Neuronal stem cell (in vitro differentiated cells): ENCODE measurements at regions not wholly inside any gene's neighbourhood (a gene's known extent, or its start where the extent isn't known, plus 50 kb on each side); places are given as distances from the start of the nearest gene placed in this dataset.
"Not testable (repeated sequence)": the region's sequence is repeated elsewhere in the genome, so short reads cannot be mapped to it uniquely, and the experiment has no call there.

Source experiments
- DNase-seq: peaks from one replicate; pipeline ENCODE4 v3.0.0-alpha.2; 2013; ENCODE audit warnings: low spot score
- H2AFZ ChIP-seq: one replicate; pipeline ENCODE4 v1.6.1; 2013; ENCODE audit warnings: mild to moderate bottlenecking, low read length, inconsistent platforms
- H2AK5ac ChIP-seq: 2 replicates; pipeline ENCODE4 v1.6.1; 2013; ENCODE audit warnings: low read depth, mild to moderate bottlenecking, inconsistent platforms, low read length, moderate library complexity, mixed read lengths
- H2BK120ac ChIP-seq: 2 replicates; pipeline ENCODE4 v1.6.1; 2013; ENCODE audit warnings: low read depth, mild to moderate bottlenecking, inconsistent platforms, low read length, moderate library complexity, mixed read lengths
- H2BK12ac ChIP-seq: one replicate; pipeline ENCODE4 v1.6.1; 2013; ENCODE audit warnings: low read length, inconsistent platforms
- H2BK15ac ChIP-seq: 2 replicates; pipeline ENCODE4 v1.6.1; 2013; ENCODE audit warnings: mild to moderate bottlenecking, low read length, inconsistent platforms, mixed read lengths
- H2BK5ac ChIP-seq: one replicate; pipeline ENCODE4 v1.6.1; 2013; ENCODE audit warnings: inconsistent platforms, mild to moderate bottlenecking, low read length, moderate library complexity
- H3K14ac ChIP-seq: one replicate; pipeline ENCODE4 v1.6.1; 2013; ENCODE audit warnings: low read length, inconsistent platforms
- H3K18ac ChIP-seq: 2 replicates; pipeline ENCODE4 v1.6.1; 2013; ENCODE audit warnings: low read length, inconsistent platforms
- H3K23ac ChIP-seq: 2 replicates; pipeline ENCODE4 v1.6.1; 2013; ENCODE audit warnings: low read depth, mild to moderate bottlenecking, mixed read lengths, low read length, inconsistent platforms; ENCODE audit not compliant: poor library complexity
- H3K27ac ChIP-seq: replicated peaks from 3 replicates; pipeline ENCODE4 v1.5.1; 2013; ENCODE audit warnings: low read length, inconsistent platforms
- H3K27me3 ChIP-seq, 3 experiments: 2 replicates each; pipeline ENCODE4 v1.6.1; 2013; ENCODE audit warnings: low read length in 3 of 3, mild to moderate bottlenecking in 2 of 3, inconsistent platforms in 1 of 3, low read depth in 1 of 3, mixed read lengths in 1 of 3, moderate library complexity in 1 of 3; ENCODE audit not compliant: control insufficient read depth in 3 of 3, insufficient read depth in 3 of 3
- H3K36me3 ChIP-seq, 2 donors: replicated peaks in 1 of 2; 2 replicates each; pipeline ENCODE4 v1.6.1; 2013; ENCODE audit warnings: low read length in 2 of 2; ENCODE audit not compliant: control insufficient read depth in 2 of 2, insufficient read depth in 2 of 2
- H3K4ac ChIP-seq: 2 replicates; pipeline ENCODE4 v1.6.1; 2013; ENCODE audit warnings: inconsistent platforms, mild to moderate bottlenecking, low read length, moderate library complexity
- H3K4me1 ChIP-seq, 2 donors: 1 replicate in 1 of 2; 2 replicates in 1 of 2; pipeline ENCODE4 v1.6.1; 2013; ENCODE audit warnings: low read length in 2 of 2, low read depth in 1 of 2; ENCODE audit not compliant: control insufficient read depth in 2 of 2, insufficient read depth in 1 of 2
- H3K4me2 ChIP-seq: one replicate; pipeline ENCODE4 v1.6.1; 2013; ENCODE audit warnings: mild to moderate bottlenecking, low read length, inconsistent platforms; ENCODE audit not compliant: insufficient read depth, poor library complexity, severe bottlenecking
- H3K4me3 ChIP-seq, 2 donors: 2 replicates each; pipeline ENCODE4 v1.5.1; 2013; ENCODE audit warnings: low read length in 2 of 2, mild to moderate bottlenecking in 2 of 2, inconsistent platforms in 1 of 2, moderate library complexity in 1 of 2
- H3K79me1 ChIP-seq: one replicate; pipeline ENCODE4 v1.6.1; 2013; ENCODE audit warnings: low read depth, mild to moderate bottlenecking, inconsistent platforms, low read length, moderate library complexity
- H3K9ac ChIP-seq: one replicate; pipeline ENCODE4 v1.6.1; 2013; ENCODE audit warnings: mild to moderate bottlenecking, low read depth, low read length, inconsistent platforms; ENCODE audit not compliant: poor library complexity
- H3K9me3 ChIP-seq, 2 donors: replicated peaks in 1 of 2; 2 replicates each; pipeline versions ENCODE3 to v1.6.1; 2013; ENCODE audit warnings: low read length in 2 of 2, mild to moderate bottlenecking in 2 of 2, inconsistent platforms in 1 of 2, low read depth in 1 of 2, mixed read lengths in 1 of 2, moderate library complexity in 1 of 2; ENCODE audit not compliant: control insufficient read depth in 2 of 2, insufficient read depth in 1 of 2
- H4K8ac ChIP-seq: one replicate; pipeline ENCODE4 v1.6.1; 2013; ENCODE audit warnings: low read depth, mild to moderate bottlenecking, inconsistent platforms, low read length, moderate library complexity
- H4K91ac ChIP-seq: one replicate; pipeline ENCODE4 v1.6.1; 2013; ENCODE audit warnings: low read length, low read depth, mild to moderate bottlenecking, inconsistent platforms; ENCODE audit not compliant: poor library complexity
- WGBS, 2 donors: extraction: QIAGEN DNeasy Blood & Tissue Kit; methylation state at CpG; one replicate each; pipeline ENCODE4 v1.1.7; 2013; ENCODE audit warnings: missing lambda C conversion rate in 2 of 2, mixed read lengths in 1 of 2; ENCODE audit not compliant: insufficient read length in 2 of 2, insufficient replicate concordance in 1 of 2; ENCODE audit errors: extremely low coverage in 2 of 2; 5-methylcytosine and 5-hydroxymethylcytosine counted together

DNA sequence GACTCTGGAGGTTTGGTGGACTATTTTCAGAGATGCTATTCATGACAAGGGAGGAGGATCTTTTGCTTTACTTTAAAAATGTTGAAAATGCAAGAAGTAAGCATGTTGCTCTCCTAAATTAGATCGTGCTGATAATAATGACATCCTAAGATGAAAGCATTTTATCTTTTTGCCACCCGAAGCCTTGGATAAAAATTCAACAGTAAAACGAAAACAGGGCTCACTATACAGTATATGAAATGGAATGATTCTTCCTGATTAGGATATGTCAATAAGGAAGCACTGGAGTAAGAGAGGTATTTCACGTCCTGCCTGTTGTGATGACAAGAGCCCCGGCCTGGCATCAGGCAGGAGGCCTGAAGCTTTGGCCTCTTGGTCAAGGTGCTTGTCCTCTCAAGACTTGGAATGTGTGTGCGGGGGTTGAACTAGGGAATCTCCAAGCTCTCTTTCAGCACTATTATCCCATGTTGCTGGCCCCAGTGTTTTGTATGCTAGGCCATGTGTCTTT is 306.0 kb downstream of the MTX2 start:
- no peaks in the 10 kb centered on the region for H3K27me3 ChIP-seq
- no peak overlapping the region for H3K18ac ChIP-seq
- H4K8ac ChIP-seq, result no peak overlapping the region
- no peak overlapping the region for H3K9ac ChIP-seq
- H2AK5ac ChIP-seq, result no peak overlapping the region
- H3K9me3 ChIP-seq, result no peaks in the 10 kb centered on the region
- no peak overlapping the region for H2BK5ac ChIP-seq
- H3K4ac ChIP-seq, result no peak overlapping the region
- no peak overlapping the region for H2AFZ ChIP-seq
- H3K4me3 ChIP-seq, result no peak overlapping the region
- H2BK12ac ChIP-seq, result no peak overlapping the region
- H2BK120ac ChIP-seq, result no peak overlapping the region
- H2BK15ac ChIP-seq, result no peak overlapping the region
- H3K14ac ChIP-seq, result no peak overlapping the region
- no peak for DNase-seq
- no peaks in the 10 kb centered on the region for H3K79me1 ChIP-seq
- no peaks in the 10 kb centered on the region for H3K36me3 ChIP-seq
- no peak overlapping the region for H3K4me2 ChIP-seq
- peaks cover 0 to 2% of the 10 kb centered on the region in 2 donors for H3K4me1 ChIP-seq
- H3K23ac ChIP-seq, result no peak overlapping the region
- no peak overlapping the region for H4K91ac ChIP-seq
- H3K27ac ChIP-seq, result no peak overlapping the region
- WGBS, 2 donors, result no CpG with 5 or more reads among the region's 6 CpGs

DNA sequence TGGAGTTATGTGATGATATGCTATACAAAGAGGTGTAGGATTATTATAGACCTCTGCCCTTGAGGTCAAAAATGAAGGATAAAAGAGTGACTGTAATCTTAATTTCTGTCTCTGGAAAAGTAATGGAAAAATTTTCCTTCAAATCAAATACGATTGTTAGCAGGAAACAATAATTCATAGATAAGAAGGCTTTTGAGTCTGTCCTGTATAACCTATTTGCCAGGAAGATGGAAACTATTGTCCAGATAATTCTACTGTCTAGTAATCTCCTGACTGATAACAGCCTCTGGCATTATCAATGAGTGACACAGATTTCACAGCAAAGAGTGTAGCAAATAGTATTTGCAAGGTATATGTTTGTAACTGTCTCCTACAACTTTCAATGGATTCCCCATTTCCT is 307.8 kb downstream of the MTX2 start:
- no peak overlapping the region for H3K18ac ChIP-seq
- H3K4me1 ChIP-seq, result peaks cover 0 to 6% of the 10 kb centered on the region in 2 donors
- H2BK120ac ChIP-seq, result no peak overlapping the region
- no peak overlapping the region for H3K4me2 ChIP-seq
- H2BK15ac ChIP-seq, result no peak overlapping the region
- no peak overlapping the region for H3K23ac ChIP-seq
- no peaks in the 10 kb centered on the region for H3K9me3 ChIP-seq
- WGBS, 2 donors, result no CpG with 5 or more reads among the region's 1 CpG
- no peak for DNase-seq
- H3K4me3 ChIP-seq, result no peak overlapping the region
- no peak overlapping the region for H4K8ac ChIP-seq
- no peak overlapping the region for H2BK12ac ChIP-seq
- no peak overlapping the region for H3K14ac ChIP-seq
- no peak overlapping the region for H3K9ac ChIP-seq
- no peak overlapping the region for H2AK5ac ChIP-seq
- H3K27ac ChIP-seq, result no peak overlapping the region
- H3K36me3 ChIP-seq, result no peaks in the 10 kb centered on the region
- H3K27me3 ChIP-seq, result no peaks in the 10 kb centered on the region
- no peak overlapping the region for H2AFZ ChIP-seq
- H3K79me1 ChIP-seq, result no peaks in the 10 kb centered on the region
- H2BK5ac ChIP-seq, result no peak overlapping the region
- H4K91ac ChIP-seq, result no peak overlapping the region
- no peak overlapping the region for H3K4ac ChIP-seq

DNA sequence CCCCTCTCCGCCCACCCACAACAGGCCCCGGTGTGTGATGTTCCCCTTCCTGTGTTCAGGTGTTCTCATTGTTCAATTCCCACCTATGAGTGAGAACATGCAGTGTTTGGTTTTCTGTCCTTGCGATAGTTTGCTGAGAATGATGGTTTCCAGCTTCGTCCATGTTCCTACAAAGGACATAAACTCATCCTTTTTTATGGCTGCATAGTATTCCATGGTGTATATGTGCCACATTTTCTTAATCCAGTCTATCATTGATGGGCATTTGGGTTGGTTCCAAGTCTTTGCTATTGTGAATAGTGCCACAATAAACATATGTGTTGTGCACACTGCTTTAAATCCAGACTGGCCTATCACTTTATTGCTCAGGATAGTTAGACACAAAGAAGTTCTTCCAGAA is 309.1 kb downstream of the MTX2 start:
- no CpG with 5 or more reads among the region's 4 CpGs for WGBS, 2 donors
- not testable (repeated sequence) for H4K8ac ChIP-seq, H3K27ac ChIP-seq, DNase-seq, H3K79me1 ChIP-seq, H3K27me3 ChIP-seq, H2BK15ac ChIP-seq, H3K23ac ChIP-seq, H2BK12ac ChIP-seq, H2BK120ac ChIP-seq, H2BK5ac ChIP-seq, H3K14ac ChIP-seq, H3K36me3 ChIP-seq, H3K4me1 ChIP-seq, H3K18ac ChIP-seq, H2AFZ ChIP-seq, H3K4ac ChIP-seq, H3K4me3 ChIP-seq, H4K91ac ChIP-seq, H2AK5ac ChIP-seq, H3K9ac ChIP-seq, H3K9me3 ChIP-seq, H3K4me2 ChIP-seq

DNA sequence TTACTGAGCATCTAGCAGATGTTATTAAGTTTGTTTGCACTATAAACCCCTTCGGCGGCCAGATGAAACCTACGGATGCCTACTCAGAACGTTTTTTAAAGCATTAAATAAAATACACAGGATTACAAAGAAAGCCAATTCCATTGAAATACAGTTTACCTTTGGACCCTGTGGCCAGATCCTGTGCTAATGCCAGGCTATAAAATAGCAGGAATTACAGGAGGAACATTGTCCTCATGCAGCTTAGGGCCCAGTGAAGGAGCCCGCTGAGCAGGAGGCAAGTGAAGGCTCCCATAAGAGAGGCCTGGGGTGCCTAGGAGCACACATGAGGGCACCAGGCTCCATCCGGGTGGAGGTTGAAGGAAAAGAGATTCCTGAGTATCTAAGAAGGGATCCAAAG is 310.4 kb downstream of the MTX2 start:
- H3K79me1 ChIP-seq, result no peaks in the 10 kb centered on the region
- no peaks in the 10 kb centered on the region for H3K27me3 ChIP-seq
- H2BK12ac ChIP-seq, result no peak overlapping the region
- no peak overlapping the region for H3K4ac ChIP-seq
- no peak overlapping the region for H4K8ac ChIP-seq
- no peak overlapping the region for H2BK120ac ChIP-seq
- H3K18ac ChIP-seq, result no peak overlapping the region
- H2BK15ac ChIP-seq, result no peak overlapping the region
- H3K36me3 ChIP-seq, result no peaks in the 10 kb centered on the region
- no peak overlapping the region for H3K9ac ChIP-seq
- H3K14ac ChIP-seq, result no peak overlapping the region
- no peak overlapping the region for H2AFZ ChIP-seq
- H2AK5ac ChIP-seq, result no peak overlapping the region
- no peak overlapping the region for H4K91ac ChIP-seq
- no peak overlapping the region for H2BK5ac ChIP-seq
- no peak overlapping the region for H3K27ac ChIP-seq
- no peak overlapping the region for H3K23ac ChIP-seq
- peaks cover 0 to 13% of the 10 kb centered on the region in 2 donors for H3K4me1 ChIP-seq
- no peak for DNase-seq
- no peak overlapping the region for H3K4me2 ChIP-seq
- no CpG with 5 or more reads among the region's 6 CpGs for WGBS, 2 donors
- no peaks in the 10 kb centered on the region for H3K9me3 ChIP-seq
- no peak overlapping the region for H3K4me3 ChIP-seq
